ENCODE measurements at regions not wholly inside any gene's neighbourhood (a gene's known extent, or its start where the extent isn't known, plus 50 kb on each side); places are given as distances from the start of the nearest gene placed in this dataset.

DNA sequence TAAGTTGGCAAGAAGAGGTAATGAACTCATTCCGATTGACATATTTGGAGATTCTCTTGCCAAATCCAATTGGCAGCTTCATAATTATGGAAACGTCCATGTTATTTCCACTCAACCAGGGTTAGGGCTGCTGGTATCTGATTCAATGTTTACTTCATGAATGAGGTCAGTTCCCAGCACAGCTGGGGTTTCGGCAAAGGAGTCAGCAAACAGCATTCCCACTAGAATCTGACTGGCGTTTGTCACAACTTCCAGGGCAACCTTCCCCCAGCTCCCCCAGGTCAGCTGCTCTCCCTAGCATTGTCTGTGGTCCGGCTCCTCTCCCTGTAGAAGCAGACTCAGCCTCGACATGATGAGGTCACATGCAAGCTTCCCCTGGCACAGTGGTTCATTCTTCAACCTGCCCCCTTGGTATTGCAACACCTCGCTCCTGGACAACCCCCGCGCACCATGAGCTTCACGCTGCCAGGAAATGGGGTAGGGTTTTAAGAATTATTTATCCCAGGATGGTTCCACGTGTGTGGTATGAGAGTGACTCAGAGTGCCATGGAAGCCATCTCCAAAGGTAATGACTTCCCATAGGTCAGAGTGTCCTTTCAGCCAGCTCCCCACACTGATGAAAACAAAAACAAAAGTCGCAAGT, 100.7 kb upstream of the SLC25A33 start (continued):
- no peak for TF ChIP-seq E2F1 (CRISPR knock-in tag; IDR thresholded peaks at IDR 0.05)
- no peak for TF ChIP-seq NAIF1 (CRISPR knock-in tag; IDR thresholded peaks at IDR 0.05; ENCODE audit: borderline replicate concordance)
- TF ChIP-seq ONECUT2 (CRISPR knock-in tag; IDR thresholded peaks at IDR 0.05), result no peak
- no peak for TF ChIP-seq HNF4G (IDR thresholded peaks at IDR 0.05; ENCODE audit: borderline replicate concordance, low read depth, low read length)
- TF ChIP-seq HNF4G (CRISPR knock-in tag; IDR thresholded peaks at IDR 0.05; ENCODE audit: borderline replicate concordance, low read depth), result peak; percentile 40; the same call in 1 of the 2 replicates
- TF ChIP-seq, protein P1, sequence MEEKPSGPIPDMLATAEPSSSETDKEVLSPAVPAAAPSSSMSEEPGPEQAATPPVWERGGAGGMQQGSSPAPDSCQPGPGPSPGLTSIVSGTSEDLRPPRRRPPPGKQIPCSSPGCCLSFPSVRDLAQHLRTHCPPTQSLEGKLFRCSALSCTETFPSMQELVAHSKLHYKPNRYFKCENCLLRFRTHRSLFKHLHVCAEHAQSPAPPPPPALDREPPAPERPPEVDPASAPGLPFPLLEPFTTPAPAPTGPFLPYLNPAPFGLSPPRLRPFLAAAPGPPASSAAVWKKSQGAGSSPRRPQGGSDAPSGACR (CRISPR knock-in tag; IDR thresholded peaks at IDR 0.05), result peak; percentile 54; the same call in 1 of the 2 replicates
- TF ChIP-seq, protein P2, sequence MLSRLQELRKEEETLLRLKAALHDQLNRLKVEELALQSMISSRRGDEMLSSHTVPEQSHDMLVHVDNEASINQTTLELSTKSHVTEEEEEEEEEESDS (CRISPR knock-in tag; IDR thresholded peaks at IDR 0.05; ENCODE audit: borderline replicate concordance), result no peak
- no peak for TF ChIP-seq SRF (IDR thresholded peaks at IDR 0.05; ENCODE audit: low read depth, low read length)
- TF ChIP-seq IRX3 (CRISPR knock-in tag; IDR thresholded peaks at IDR 0.05; ENCODE audit: borderline replicate concordance, low read depth), result no peak
- peak; percentile 65 for TF ChIP-seq ZNF350 (CRISPR knock-in tag; IDR thresholded peaks at IDR 0.05; ENCODE audit: borderline replicate concordance, low read depth)
- no peak for TF ChIP-seq ZNF337 (CRISPR knock-in tag; IDR thresholded peaks at IDR 0.05; ENCODE audit: borderline replicate concordance, low read depth)
- no peak for TF ChIP-seq SP4 (CRISPR knock-in tag; IDR thresholded peaks at IDR 0.05)
- no peak for TF ChIP-seq ZBTB38 (CRISPR knock-in tag; IDR thresholded peaks at IDR 0.05)
- no peak for TF ChIP-seq HNRNPUL1 (IDR thresholded peaks at IDR 0.05; ENCODE audit: low read depth, low read length)
- TF ChIP-seq SP5 (CRISPR knock-in tag; IDR thresholded peaks at IDR 0.05; ENCODE audit: borderline replicate concordance, low read depth), result peak; percentile 35; the same call in 1 of the 2 replicates
- TF ChIP-seq ZNF678 (CRISPR knock-in tag; IDR thresholded peaks at IDR 0.05), result no peak
- TF ChIP-seq, protein P3, sequence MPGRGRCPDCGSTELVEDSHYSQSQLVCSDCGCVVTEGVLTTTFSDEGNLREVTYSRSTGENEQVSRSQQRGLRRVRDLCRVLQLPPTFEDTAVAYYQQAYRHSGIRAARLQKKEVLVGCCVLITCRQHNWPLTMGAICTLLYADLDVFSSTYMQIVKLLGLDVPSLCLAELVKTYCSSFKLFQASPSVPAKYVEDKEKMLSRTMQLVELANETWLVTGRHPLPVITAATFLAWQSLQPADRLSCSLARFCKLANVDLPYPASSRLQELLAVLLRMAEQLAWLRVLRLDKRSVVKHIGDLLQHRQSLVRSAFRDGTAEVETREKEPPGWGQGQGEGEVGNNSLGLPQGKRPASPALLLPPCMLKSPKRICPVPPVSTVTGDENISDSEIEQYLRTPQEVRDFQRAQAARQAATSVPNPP (CRISPR knock-in tag; IDR thresholded peaks at IDR 0.05), result no peak
- TF ChIP-seq RCOR2 (CRISPR knock-in tag; IDR thresholded peaks at IDR 0.05), result 0 out of 2 replicates have a peak, but pooled peaks have one; percentile 48
- no peak for TF ChIP-seq PTBP1 (IDR thresholded peaks at IDR 0.05; ENCODE audit: low read depth, low read length, poor library complexity, severe bottlenecking)
- no peak for TF ChIP-seq ZNF296 (CRISPR knock-in tag; conservative IDR thresholded peaks at IDR 0.05)
- TF ChIP-seq ZBTB7B (CRISPR knock-in tag; IDR thresholded peaks at IDR 0.05), result peak; percentile 50; the same call in 1 of the 2 replicates
- TF ChIP-seq ZFP82 (CRISPR knock-in tag; IDR thresholded peaks at IDR 0.05; ENCODE audit: borderline replicate concordance), result no peak
- TF ChIP-seq BCL6 (CRISPR knock-in tag; IDR thresholded peaks at IDR 0.05), result peak; percentile 64
- peak; percentile 72 for TF ChIP-seq RXRB (CRISPR knock-in tag; IDR thresholded peaks at IDR 0.05; ENCODE audit: borderline replicate concordance)
